HepG2 (cell line): ENCODE measurements at regions not wholly inside any gene's neighbourhood (a gene's known extent, or its start where the extent isn't known, plus 50 kb on each side); places are given as distances from the start of the nearest gene placed in this dataset.

Experiments used
- POLR2AphosphoS5 ChIP-seq: IDR thresholded peaks from 2 replicates; pipeline ENCODE4 v1.6.1; 2012; ENCODE audit warnings: low read depth, low read length
- TAF1 ChIP-seq: sonication (generic); formaldehyde crosslinking; IDR thresholded peaks from 2 replicates; pipeline ENCODE4 v1.4.0; 2020; ENCODE audit warnings: missing genetic modification reagents
- TCF7L2 ChIP-seq: IDR thresholded peaks from 2 replicates; pipeline ENCODE4 v1.6.1; 2011; ENCODE audit warnings: mild to moderate bottlenecking, low read depth, low read length, moderate library complexity
- TF ChIP-seq, protein P1 (sequence below): sonication (generic); formaldehyde crosslinking; IDR thresholded peaks from 2 replicates; pipeline ENCODE4 v1.5.0; 2020; ENCODE audit warnings: mild to moderate bottlenecking, missing genetic modification reagents, moderate library complexity

DNA sequence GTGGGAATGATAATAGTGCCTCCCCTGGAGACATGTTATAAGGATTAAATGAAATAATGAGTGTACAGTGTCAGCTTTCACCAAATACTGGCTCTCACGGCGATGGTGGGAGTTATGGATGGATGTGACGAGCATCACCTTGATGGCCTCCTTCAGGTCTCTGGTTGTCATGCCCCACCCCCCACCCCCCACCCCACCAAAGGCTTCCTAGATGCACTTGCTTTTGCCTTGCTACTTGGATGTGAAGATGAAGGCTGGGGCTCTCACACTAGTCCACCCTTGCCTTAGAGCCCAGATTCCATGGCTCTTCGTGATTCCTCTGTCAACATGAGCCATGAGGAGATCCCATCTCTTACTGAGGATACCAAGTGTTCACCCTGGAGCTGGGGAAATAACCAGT, 412.3 kb downstream of the NPHP4 start:
- TF ChIP-seq, protein P1, sequence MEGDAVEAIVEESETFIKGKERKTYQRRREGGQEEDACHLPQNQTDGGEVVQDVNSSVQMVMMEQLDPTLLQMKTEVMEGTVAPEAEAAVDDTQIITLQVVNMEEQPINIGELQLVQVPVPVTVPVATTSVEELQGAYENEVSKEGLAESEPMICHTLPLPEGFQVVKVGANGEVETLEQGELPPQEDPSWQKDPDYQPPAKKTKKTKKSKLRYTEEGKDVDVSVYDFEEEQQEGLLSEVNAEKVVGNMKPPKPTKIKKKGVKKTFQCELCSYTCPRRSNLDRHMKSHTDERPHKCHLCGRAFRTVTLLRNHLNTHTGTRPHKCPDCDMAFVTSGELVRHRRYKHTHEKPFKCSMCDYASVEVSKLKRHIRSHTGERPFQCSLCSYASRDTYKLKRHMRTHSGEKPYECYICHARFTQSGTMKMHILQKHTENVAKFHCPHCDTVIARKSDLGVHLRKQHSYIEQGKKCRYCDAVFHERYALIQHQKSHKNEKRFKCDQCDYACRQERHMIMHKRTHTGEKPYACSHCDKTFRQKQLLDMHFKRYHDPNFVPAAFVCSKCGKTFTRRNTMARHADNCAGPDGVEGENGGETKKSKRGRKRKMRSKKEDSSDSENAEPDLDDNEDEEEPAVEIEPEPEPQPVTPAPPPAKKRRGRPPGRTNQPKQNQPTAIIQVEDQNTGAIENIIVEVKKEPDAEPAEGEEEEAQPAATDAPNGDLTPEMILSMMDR (CRISPR knock-in tag), result no peak
- TF ChIP-seq TCF7L2 (no peak), POLR2AphosphoS5 (no peak), TAF1 (CRISPR knock-in tag) (no peak)
